ENCODE measurements at regions not wholly inside any gene's neighbourhood (a gene's known extent, or its start where the extent isn't known, plus 50 kb on each side); places are given as distances from the start of the nearest gene placed in this dataset.

GRCh38 chr13:89163096-89163495 is 1491.9 kb downstream of the SLITRK5 start:
- intact Hi-C loops (cut with DNase I): no loop called here
- Histone ChIP-seq H3K27me3 (no peaks in the 10 kb centered on the region), H3K4me1 (no peaks in the 10 kb centered on the region), H3K4me3 (no peak overlapping the region), H3K36me3 (no peaks in the 10 kb centered on the region), H3K9me3 (no peaks in the 10 kb centered on the region), H3K27ac (no peak overlapping the region)
- no peak for TF ChIP-seq CTCF (IDR thresholded peaks at IDR 0.05)
- DNase-seq (ENCODE audit: low spot score in 2 of 2): no peak

GRCh38 chr13:89165685-89166084 is 1494.5 kb downstream of the SLITRK5 start:
- no peak overlapping the region for H3K4me3 ChIP-seq
- no peaks in the 10 kb centered on the region for H3K27me3 ChIP-seq
- no peak for DNase-seq (ENCODE audit: low spot score in 2 of 2)
- no peak for TF ChIP-seq CTCF (IDR thresholded peaks at IDR 0.05)
- H3K27ac ChIP-seq: no peak overlapping the region
- H3K9me3 ChIP-seq: no peaks in the 10 kb centered on the region
- intact Hi-C loops (cut with DNase I): no loop called here
- H3K36me3 ChIP-seq: no peaks in the 10 kb centered on the region
- no peaks in the 10 kb centered on the region for H3K4me1 ChIP-seq

GRCh38 chr13:89169951-89170350 is 1498.8 kb downstream of the SLITRK5 start:
- intact Hi-C loops (cut with DNase I): no loop called here
- H3K9me3 ChIP-seq: no peaks in the 10 kb centered on the region
- H3K27me3 ChIP-seq: no peaks in the 10 kb centered on the region
- no peak overlapping the region for H3K4me3 ChIP-seq
- no peak for TF ChIP-seq CTCF (IDR thresholded peaks at IDR 0.05)
- H3K4me1 ChIP-seq: no peaks in the 10 kb centered on the region
- no peaks in the 10 kb centered on the region for H3K36me3 ChIP-seq
- no peak for DNase-seq (ENCODE audit: low spot score in 2 of 2)
- H3K27ac ChIP-seq: no peak overlapping the region

- no peak overlapping the region for H3K27ac ChIP-seq
- H3K4me1 ChIP-seq: no peaks in the 10 kb centered on the region
- H3K36me3 ChIP-seq: no peaks in the 10 kb centered on the region
- H3K9me3 ChIP-seq: no peaks in the 10 kb centered on the region
- no peak for TF ChIP-seq CTCF (IDR thresholded peaks at IDR 0.05)
- intact Hi-C loops (cut with DNase I): no loop called here
- no peaks in the 10 kb centered on the region for H3K27me3 ChIP-seq
- DNase-seq (ENCODE audit: low spot score in 2 of 2): no peak
- no peak overlapping the region for H3K4me3 ChIP-seq
These were observed 1509.9 kb downstream of the SLITRK5 start for GRCh38 chr13:89181041-89181440.

- no peak for TF ChIP-seq CTCF (IDR thresholded peaks at IDR 0.05)
- no peaks in the 10 kb centered on the region for H3K27me3 ChIP-seq
- no peak for DNase-seq (ENCODE audit: low spot score in 2 of 2)
- H3K4me3 ChIP-seq: no peak overlapping the region
- intact Hi-C loops (cut with DNase I): no loop called here
- H3K4me1 ChIP-seq: no peaks in the 10 kb centered on the region
- no peaks in the 10 kb centered on the region for H3K36me3 ChIP-seq
- H3K9me3 ChIP-seq: no peaks in the 10 kb centered on the region
- H3K27ac ChIP-seq: no peak overlapping the region
These were observed 1528.0 kb downstream of the SLITRK5 start for GRCh38 chr13:89199138-89199537.

- no peak overlapping the region for H3K4me3 ChIP-seq
These were observed 1533.3 kb downstream of the SLITRK5 start for GRCh38 chr13:89204435-89204834.

More at GRCh38 chr13:89204435-89204834, 1533.3 kb downstream of the SLITRK5 start:
- no peaks in the 10 kb centered on the region for H3K36me3 ChIP-seq
- H3K27me3 ChIP-seq: no peaks in the 10 kb centered on the region
- intact Hi-C loops (cut with DNase I): no loop called here
- H3K9me3 ChIP-seq: no peaks in the 10 kb centered on the region
- no peak overlapping the region for H3K27ac ChIP-seq
- no peak for TF ChIP-seq CTCF (IDR thresholded peaks at IDR 0.05)
- H3K4me1 ChIP-seq: no peaks in the 10 kb centered on the region
- no peak for DNase-seq (ENCODE audit: low spot score in 2 of 2)
